ENCODE measurements at regions not wholly inside any gene's neighbourhood (a gene's known extent, or its start where the extent isn't known, plus 50 kb on each side); places are given as distances from the start of the nearest gene placed in this dataset.
"Not testable (repeated sequence)": the region's sequence is repeated elsewhere in the genome, so short reads cannot be mapped to it uniquely, and the experiment has no call there.

GRCh38 chr2:75994759-75995158 lies 284.0 kb upstream of the GCFC2 start:
- no peak for TF ChIP-seq CTCF (IDR thresholded peaks at IDR 0.05)
- Histone ChIP-seq H2AFZ (no peak overlapping the region), H3K4me3 (ENCODE audit: low read depth, low read length) (no peak overlapping the region), H3K36me3 (ENCODE audit: control insufficient read depth, insufficient read depth, low read length) (no peaks in the 10 kb centered on the region), H3K4me2 (ENCODE audit: low read length) (no peak overlapping the region), H3K4me1 (no peaks in the 10 kb centered on the region), H3K9ac (no peak overlapping the region), H3K79me2 (no peaks in the 10 kb centered on the region), H3K27me3 (ENCODE audit: control insufficient read depth, insufficient read depth, low read length) (no peaks in the 10 kb centered on the region), H3K27ac (no peak overlapping the region), H3K9me3 (ENCODE audit: control insufficient read depth, low read length) (no peaks in the 10 kb centered on the region)

DNA sequence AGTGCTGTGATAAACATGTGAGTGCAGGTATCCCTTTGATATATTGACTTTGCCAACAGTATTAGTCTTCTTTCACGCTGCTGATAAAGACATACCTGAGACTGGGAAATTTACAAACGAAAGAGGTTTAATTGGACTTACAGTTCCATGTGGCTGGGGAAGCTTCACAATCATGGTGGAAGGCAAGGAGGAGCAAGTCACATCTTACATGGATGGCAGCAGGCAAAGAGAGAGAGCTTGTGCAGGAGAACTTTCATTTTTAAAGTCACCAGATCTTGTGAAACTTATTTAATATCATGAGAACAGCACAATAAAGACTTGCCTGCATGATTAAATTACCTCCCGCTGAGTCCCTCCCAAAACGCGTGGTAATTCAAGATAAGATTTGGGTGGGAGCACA lies 277.9 kb upstream of the GCFC2 start:
- H3K27me3 ChIP-seq (ENCODE audit: control insufficient read depth, insufficient read depth, low read length); H3K9ac ChIP-seq; H3K79me2 ChIP-seq; H3K9me3 ChIP-seq (ENCODE audit: control insufficient read depth, low read length); H3K4me2 ChIP-seq (ENCODE audit: low read length); H3K4me1 ChIP-seq; H3K36me3 ChIP-seq (ENCODE audit: control insufficient read depth, insufficient read depth, low read length); H3K27ac ChIP-seq; H2AFZ ChIP-seq; H3K4me3 ChIP-seq (ENCODE audit: low read depth, low read length): not testable (repeated sequence)

DNA sequence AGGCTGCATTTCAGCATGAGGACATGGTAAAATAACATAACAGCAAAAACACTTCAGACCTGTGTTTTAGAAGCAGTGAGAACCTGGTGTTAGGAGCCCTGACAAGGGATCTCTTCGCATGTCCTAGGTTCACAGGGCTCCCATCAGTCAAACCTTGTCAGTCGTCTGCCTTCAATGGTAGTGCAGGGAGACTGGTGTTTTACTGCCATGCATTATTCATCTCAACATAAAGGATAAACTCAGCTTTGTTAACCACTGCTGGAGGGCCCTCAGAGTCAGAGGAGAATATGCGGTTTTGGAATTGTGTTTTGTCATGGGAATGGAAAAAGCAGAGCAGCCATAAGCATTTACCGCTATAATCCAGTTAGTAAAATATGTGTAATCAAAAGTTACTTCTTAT lies 275.9 kb upstream of the GCFC2 start:
- Histone ChIP-seq H3K27ac (no peak overlapping the region), H3K79me2 (no peaks in the 10 kb centered on the region), H3K4me1 (no peaks in the 10 kb centered on the region), H3K9me3 (ENCODE audit: control insufficient read depth, low read length) (no peaks in the 10 kb centered on the region), H3K4me2 (ENCODE audit: low read length) (no peak overlapping the region), H3K9ac (no peak overlapping the region), H3K27me3 (ENCODE audit: control insufficient read depth, insufficient read depth, low read length) (no peaks in the 10 kb centered on the region), H3K36me3 (ENCODE audit: control insufficient read depth, insufficient read depth, low read length) (no peaks in the 10 kb centered on the region), H2AFZ (no peak overlapping the region), H3K4me3 (ENCODE audit: low read depth, low read length) (no peak overlapping the region)
- no peak for TF ChIP-seq CTCF (IDR thresholded peaks at IDR 0.05)

DNA sequence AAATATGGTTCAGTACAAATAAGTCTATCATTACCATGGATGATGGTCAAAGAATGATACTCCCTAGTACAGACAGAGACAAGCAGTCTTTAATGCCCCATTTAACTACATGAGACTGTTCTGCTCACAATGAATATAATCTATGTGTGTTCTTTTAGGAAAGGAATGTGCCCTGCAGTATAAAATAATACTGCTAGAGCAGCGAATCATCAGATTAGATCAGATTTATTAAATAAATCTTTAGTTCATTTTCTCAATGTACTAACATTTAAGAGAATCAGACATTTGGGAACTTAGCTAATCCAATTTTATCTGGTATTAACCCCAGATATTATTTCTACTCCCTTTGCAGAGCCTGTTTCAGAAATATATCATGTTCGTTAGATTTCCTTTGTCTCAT lies 272.0 kb upstream of the GCFC2 start:
- H3K4me3 ChIP-seq (ENCODE audit: low read depth, low read length), result no peak overlapping the region
- no peaks in the 10 kb centered on the region for H3K4me1 ChIP-seq
- H3K9ac ChIP-seq, result no peak overlapping the region
- H3K79me2 ChIP-seq, result no peaks in the 10 kb centered on the region
- no peak for TF ChIP-seq CTCF (IDR thresholded peaks at IDR 0.05)
- no peaks in the 10 kb centered on the region for H3K36me3 ChIP-seq (ENCODE audit: control insufficient read depth, insufficient read depth, low read length)
- H3K27me3 ChIP-seq (ENCODE audit: control insufficient read depth, insufficient read depth, low read length), result no peaks in the 10 kb centered on the region
- H2AFZ ChIP-seq, result no peak overlapping the region
- no peak overlapping the region for H3K4me2 ChIP-seq (ENCODE audit: low read length)
- no peak overlapping the region for H3K27ac ChIP-seq
- H3K9me3 ChIP-seq (ENCODE audit: control insufficient read depth, low read length), result no peaks in the 10 kb centered on the region

DNA sequence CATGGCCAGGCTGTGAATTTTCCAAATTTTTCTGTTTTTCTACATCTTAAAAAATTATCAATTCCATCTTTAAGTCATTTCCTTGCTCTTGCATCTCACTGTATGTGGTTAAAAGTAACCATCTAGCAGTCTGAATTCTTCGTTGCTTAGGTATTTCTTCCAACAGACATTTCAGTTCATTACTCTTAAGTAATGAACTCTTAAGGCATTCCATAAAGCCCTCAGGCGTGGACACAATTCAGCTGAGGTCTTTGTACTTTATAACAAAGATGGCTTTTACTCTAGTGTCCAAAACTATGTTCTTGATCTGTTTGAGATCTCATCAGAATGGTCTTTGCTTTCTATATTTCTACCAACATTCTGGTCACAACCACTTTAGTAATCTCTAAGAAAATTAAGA lies 253.9 kb upstream of the GCFC2 start:
- H2AFZ ChIP-seq, result no peak overlapping the region
- H3K9me3 ChIP-seq (ENCODE audit: control insufficient read depth, low read length), result no peaks in the 10 kb centered on the region
- no peaks in the 10 kb centered on the region for H3K4me1 ChIP-seq
- H3K36me3 ChIP-seq (ENCODE audit: control insufficient read depth, insufficient read depth, low read length), result no peaks in the 10 kb centered on the region
- H3K4me3 ChIP-seq (ENCODE audit: low read depth, low read length), result no peak overlapping the region
- no peak overlapping the region for H3K9ac ChIP-seq
- H3K79me2 ChIP-seq, result no peaks in the 10 kb centered on the region
- no peaks in the 10 kb centered on the region for H3K27me3 ChIP-seq (ENCODE audit: control insufficient read depth, insufficient read depth, low read length)
- TF ChIP-seq CTCF (IDR thresholded peaks at IDR 0.05), result no peak
- no peak overlapping the region for H3K27ac ChIP-seq
- H3K4me2 ChIP-seq (ENCODE audit: low read length), result no peak overlapping the region
